ENCODE measurements at regions not wholly inside any gene's neighbourhood (a gene's known extent, or its start where the extent isn't known, plus 50 kb on each side); places are given as distances from the start of the nearest gene placed in this dataset.

- 40% methylated on average over 2 of the region's 7 CpGs for WGBS (ENCODE audit: insufficient coverage)
- peak overlapping the region; percentile 54 for H3K27ac ChIP-seq (ENCODE audit: low read length)
- no peaks in the 10 kb centered on the region for H3K4me1 ChIP-seq (ENCODE audit: control insufficient read depth, insufficient read depth, low read length)
- H3K4me3 ChIP-seq (ENCODE audit: low read length): no peak overlapping the region
- H3K27me3 ChIP-seq (ENCODE audit: control insufficient read depth, insufficient read depth, low read length): no peaks in the 10 kb centered on the region
- DNase-seq: no peak
- no peaks in the 10 kb centered on the region for H3K36me3 ChIP-seq (ENCODE audit: control insufficient read depth, insufficient read depth, low read length)
- no peaks in the 10 kb centered on the region for H3K9me3 ChIP-seq (replicated peaks; ENCODE audit: control insufficient read depth, low read depth, low read length)
Observed at GRCh38 chr10:124886610-124887009, 55.3 kb upstream of the ZRANB1 start.

GRCh38 chr10:124888262-124888661 is 53.7 kb upstream of the ZRANB1 start:
- no peaks in the 10 kb centered on the region for H3K4me1 ChIP-seq (ENCODE audit: control insufficient read depth, insufficient read depth, low read length)
- no peak overlapping the region for H3K27ac ChIP-seq (ENCODE audit: low read length)
- no CpG with 5 or more reads among the region's 1 CpG for WGBS (ENCODE audit: insufficient coverage)
- DNase-seq: no peak
- H3K4me3 ChIP-seq (ENCODE audit: low read length): no peak overlapping the region
- no peaks in the 10 kb centered on the region for H3K9me3 ChIP-seq (replicated peaks; ENCODE audit: control insufficient read depth, low read depth, low read length)
- H3K27me3 ChIP-seq (ENCODE audit: control insufficient read depth, insufficient read depth, low read length): no peaks in the 10 kb centered on the region
- no peaks in the 10 kb centered on the region for H3K36me3 ChIP-seq (ENCODE audit: control insufficient read depth, insufficient read depth, low read length)

GRCh38 chr10:124892031-124892430 is 49.9 kb upstream of the ZRANB1 start:
- no peaks in the 10 kb centered on the region for H3K4me1 ChIP-seq (ENCODE audit: control insufficient read depth, insufficient read depth, low read length)
- no peaks in the 10 kb centered on the region for H3K36me3 ChIP-seq (ENCODE audit: control insufficient read depth, insufficient read depth, low read length)
- H3K27ac ChIP-seq (ENCODE audit: low read length): no peak overlapping the region
- H3K4me3 ChIP-seq (ENCODE audit: low read length): no peak overlapping the region
- no peaks in the 10 kb centered on the region for H3K9me3 ChIP-seq (replicated peaks; ENCODE audit: control insufficient read depth, low read depth, low read length)
- no peak for DNase-seq
- no peaks in the 10 kb centered on the region for H3K27me3 ChIP-seq (ENCODE audit: control insufficient read depth, insufficient read depth, low read length)
- whole genome bisulfite sequencing (ENCODE audit: insufficient coverage): 100% methylated on average over 1 of the region's 8 CpGs

All from muscle of leg (tissue), 3 donors.